H1 (cell line): ENCODE measurements at regions not wholly inside any gene's neighbourhood (a gene's known extent, or its start where the extent isn't known, plus 50 kb on each side); places are given as distances from the start of the nearest gene placed in this dataset.

ENCODE experiments used
- TF ChIP-seq, protein P1 (sequence below): fragments of 300-600 bp; sonication (generic); IDR thresholded peaks from 2 replicates; pipeline ENCODE4 v1.7.1; 2012; ENCODE audit warnings: low read length, moderate library complexity, mild to moderate bottlenecking, inconsistent platforms; ENCODE audit not compliant: insufficient replicate concordance

- TF ChIP-seq, protein P1, sequence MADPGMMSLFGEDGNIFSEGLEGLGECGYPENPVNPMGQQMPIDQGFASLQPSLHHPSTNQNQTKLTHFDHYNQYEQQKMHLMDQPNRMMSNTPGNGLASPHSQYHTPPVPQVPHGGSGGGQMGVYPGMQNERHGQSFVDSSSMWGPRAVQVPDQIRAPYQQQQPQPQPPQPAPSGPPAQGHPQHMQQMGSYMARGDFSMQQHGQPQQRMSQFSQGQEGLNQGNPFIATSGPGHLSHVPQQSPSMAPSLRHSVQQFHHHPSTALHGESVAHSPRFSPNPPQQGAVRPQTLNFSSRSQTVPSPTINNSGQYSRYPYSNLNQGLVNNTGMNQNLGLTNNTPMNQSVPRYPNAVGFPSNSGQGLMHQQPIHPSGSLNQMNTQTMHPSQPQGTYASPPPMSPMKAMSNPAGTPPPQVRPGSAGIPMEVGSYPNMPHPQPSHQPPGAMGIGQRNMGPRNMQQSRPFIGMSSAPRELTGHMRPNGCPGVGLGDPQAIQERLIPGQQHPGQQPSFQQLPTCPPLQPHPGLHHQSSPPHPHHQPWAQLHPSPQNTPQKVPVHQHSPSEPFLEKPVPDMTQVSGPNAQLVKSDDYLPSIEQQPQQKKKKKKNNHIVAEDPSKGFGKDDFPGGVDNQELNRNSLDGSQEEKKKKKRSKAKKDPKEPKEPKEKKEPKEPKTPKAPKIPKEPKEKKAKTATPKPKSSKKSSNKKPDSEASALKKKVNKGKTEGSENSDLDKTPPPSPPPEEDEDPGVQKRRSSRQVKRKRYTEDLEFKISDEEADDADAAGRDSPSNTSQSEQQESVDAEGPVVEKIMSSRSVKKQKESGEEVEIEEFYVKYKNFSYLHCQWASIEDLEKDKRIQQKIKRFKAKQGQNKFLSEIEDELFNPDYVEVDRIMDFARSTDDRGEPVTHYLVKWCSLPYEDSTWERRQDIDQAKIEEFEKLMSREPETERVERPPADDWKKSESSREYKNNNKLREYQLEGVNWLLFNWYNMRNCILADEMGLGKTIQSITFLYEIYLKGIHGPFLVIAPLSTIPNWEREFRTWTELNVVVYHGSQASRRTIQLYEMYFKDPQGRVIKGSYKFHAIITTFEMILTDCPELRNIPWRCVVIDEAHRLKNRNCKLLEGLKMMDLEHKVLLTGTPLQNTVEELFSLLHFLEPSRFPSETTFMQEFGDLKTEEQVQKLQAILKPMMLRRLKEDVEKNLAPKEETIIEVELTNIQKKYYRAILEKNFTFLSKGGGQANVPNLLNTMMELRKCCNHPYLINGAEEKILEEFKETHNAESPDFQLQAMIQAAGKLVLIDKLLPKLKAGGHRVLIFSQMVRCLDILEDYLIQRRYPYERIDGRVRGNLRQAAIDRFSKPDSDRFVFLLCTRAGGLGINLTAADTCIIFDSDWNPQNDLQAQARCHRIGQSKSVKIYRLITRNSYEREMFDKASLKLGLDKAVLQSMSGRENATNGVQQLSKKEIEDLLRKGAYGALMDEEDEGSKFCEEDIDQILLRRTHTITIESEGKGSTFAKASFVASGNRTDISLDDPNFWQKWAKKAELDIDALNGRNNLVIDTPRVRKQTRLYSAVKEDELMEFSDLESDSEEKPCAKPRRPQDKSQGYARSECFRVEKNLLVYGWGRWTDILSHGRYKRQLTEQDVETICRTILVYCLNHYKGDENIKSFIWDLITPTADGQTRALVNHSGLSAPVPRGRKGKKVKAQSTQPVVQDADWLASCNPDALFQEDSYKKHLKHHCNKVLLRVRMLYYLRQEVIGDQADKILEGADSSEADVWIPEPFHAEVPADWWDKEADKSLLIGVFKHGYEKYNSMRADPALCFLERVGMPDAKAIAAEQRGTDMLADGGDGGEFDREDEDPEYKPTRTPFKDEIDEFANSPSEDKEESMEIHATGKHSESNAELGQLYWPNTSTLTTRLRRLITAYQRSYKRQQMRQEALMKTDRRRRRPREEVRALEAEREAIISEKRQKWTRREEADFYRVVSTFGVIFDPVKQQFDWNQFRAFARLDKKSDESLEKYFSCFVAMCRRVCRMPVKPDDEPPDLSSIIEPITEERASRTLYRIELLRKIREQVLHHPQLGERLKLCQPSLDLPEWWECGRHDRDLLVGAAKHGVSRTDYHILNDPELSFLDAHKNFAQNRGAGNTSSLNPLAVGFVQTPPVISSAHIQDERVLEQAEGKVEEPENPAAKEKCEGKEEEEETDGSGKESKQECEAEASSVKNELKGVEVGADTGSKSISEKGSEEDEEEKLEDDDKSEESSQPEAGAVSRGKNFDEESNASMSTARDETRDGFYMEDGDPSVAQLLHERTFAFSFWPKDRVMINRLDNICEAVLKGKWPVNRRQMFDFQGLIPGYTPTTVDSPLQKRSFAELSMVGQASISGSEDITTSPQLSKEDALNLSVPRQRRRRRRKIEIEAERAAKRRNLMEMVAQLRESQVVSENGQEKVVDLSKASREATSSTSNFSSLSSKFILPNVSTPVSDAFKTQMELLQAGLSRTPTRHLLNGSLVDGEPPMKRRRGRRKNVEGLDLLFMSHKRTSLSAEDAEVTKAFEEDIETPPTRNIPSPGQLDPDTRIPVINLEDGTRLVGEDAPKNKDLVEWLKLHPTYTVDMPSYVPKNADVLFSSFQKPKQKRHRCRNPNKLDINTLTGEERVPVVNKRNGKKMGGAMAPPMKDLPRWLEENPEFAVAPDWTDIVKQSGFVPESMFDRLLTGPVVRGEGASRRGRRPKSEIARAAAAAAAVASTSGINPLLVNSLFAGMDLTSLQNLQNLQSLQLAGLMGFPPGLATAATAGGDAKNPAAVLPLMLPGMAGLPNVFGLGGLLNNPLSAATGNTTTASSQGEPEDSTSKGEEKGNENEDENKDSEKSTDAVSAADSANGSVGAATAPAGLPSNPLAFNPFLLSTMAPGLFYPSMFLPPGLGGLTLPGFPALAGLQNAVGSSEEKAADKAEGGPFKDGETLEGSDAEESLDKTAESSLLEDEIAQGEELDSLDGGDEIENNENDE, result no peak
Measured at GRCh38 chr4:181860157-181860556, 383.0 kb upstream of the TENM3 start (continued).
